Ovary (tissue), 3 donors: ENCODE measurements at regions not wholly inside any gene's neighbourhood (a gene's known extent, or its start where the extent isn't known, plus 50 kb on each side); places are given as distances from the start of the nearest gene placed in this dataset.

ENCODE experiments used
- CTCF ChIP-seq, 3 donors: fragments of 450-650 bp in 2 of 3; fragments of 200-600 bp in 1 of 3; IDR thresholded peaks; one replicate each; pipeline versions ENCODE4 v1.5.1 to v1.8.0; 2016 to 2022; ENCODE audit warnings: antibody characterized with exemption in 3 of 3, mild to moderate bottlenecking in 1 of 3
- POLR2A ChIP-seq: fragments of 450-650 bp; IDR thresholded peaks from one replicate; pipeline ENCODE4 v1.6.1; 2017; ENCODE audit warnings: antibody characterized with exemption, mild to moderate bottlenecking, moderate library complexity
- donor health status: DM: no; HTN: no; CAD: no.

GRCh38 chr1:81232420-81232819 is 568.3 kb upstream of the ADGRL2 start:
- TF ChIP-seq CTCF (IDR thresholded peaks at IDR 0.05) (no peak), POLR2A (no peak)
